Activated CD4-positive, alpha-beta T cell treated with anti-CD3 and anti-CD28 coated beads, Interleukin-2, Interleukin-6, amounts not matched to agents 100 ng/mL and 50 ng/mL, durations not matched to agents 16 hours and 8 hours (primary cell): ENCODE measurements at regions not wholly inside any gene's neighbourhood (a gene's known extent, or its start where the extent isn't known, plus 50 kb on each side); places are given as distances from the start of the nearest gene placed in this dataset.

Experiments
- DNase-seq: peaks from one replicate; pipeline ENCODE4 v3.0.0-alpha.2; 2020

- no peak for DNase-seq
Observed at GRCh38 chr10:106457522-106457921, 707.0 kb downstream of the SORCS1 start.

DNA sequence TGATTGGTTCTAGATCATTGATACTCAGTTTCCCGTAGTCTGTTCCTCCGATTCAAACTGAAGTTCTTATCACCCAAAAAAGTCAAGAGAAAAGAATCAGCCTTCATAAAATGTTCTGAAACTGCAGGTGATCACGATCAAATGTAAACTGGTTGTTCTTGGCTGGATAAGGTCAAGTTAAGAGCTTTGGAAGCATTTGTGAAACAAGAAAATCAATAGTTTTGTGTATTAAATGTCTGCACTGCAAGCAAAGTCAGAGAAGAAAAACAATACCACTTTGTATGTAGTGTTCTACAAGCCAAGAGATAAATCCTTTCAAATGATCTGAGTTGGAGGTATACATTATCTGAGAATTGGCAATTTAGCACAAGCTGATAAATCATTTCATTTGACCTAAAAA is 710.3 kb downstream of the SORCS1 start:
- no peak for DNase-seq

DNA sequence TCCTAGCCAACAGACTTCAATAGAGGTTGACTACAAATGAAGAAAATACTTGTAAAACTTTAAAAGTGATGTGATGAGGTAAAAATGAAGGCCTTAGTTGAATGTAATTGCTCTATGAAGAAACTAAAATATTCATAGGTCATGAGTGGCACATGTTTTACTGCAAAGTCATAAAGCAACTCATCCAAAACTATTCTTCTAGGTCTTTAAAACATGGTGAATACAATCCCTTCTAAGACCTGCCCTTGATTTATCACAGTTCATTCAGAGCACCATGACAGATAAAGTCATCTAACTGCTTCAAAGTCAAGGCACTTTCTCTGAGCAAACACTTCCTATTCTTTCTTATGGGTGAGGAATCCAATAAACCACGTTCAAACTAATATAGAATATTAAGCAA is 713.5 kb downstream of the SORCS1 start:
- DNase-seq: no peak

DNA sequence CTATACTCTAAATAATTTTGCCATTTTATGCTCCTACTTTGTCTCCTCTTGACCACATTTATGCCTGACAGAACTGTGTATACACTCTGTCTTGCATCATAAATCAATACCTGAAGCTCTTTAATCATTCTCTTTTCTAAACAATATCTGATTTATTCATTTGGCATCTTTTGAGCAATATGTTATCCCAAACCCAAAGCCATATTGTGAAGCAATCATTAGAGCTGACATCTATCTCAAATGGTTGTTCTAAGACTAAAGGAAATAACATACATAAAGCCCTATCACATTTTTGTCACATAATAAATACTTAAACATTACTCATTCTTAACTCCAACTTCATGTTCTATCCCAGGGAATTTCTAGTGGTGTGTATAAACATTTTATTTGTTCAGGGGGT is 717.6 kb downstream of the SORCS1 start:
- no peak for DNase-seq

- no peak for DNase-seq
Observed at GRCh38 chr10:106442223-106442622, 722.3 kb downstream of the SORCS1 start.

GRCh38 chr10:106440767-106441166 is 723.7 kb downstream of the SORCS1 start:
- DNase-seq: no peak

GRCh38 chr10:106440355-106440754 is 724.2 kb downstream of the SORCS1 start:
- no peak for DNase-seq

DNA sequence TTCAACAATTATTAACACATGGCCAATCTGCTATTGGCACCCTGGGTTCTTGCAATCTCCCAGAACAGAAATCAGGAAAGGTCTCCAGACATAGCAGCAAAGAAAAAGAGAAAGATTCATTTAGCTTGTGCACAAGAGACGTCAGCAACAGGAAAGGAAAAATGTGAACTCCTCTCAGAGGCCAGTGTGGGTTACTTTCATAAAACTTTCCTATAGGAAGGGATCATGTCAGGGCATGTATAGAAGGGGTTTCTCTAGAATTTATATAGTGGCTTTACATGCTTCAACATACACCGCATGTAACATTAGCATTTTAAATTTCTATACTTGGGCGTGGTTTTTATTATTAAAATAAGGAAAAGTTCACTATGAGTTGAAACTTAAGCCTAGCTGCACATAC is 725.1 kb downstream of the SORCS1 start:
- no peak for DNase-seq

DNA sequence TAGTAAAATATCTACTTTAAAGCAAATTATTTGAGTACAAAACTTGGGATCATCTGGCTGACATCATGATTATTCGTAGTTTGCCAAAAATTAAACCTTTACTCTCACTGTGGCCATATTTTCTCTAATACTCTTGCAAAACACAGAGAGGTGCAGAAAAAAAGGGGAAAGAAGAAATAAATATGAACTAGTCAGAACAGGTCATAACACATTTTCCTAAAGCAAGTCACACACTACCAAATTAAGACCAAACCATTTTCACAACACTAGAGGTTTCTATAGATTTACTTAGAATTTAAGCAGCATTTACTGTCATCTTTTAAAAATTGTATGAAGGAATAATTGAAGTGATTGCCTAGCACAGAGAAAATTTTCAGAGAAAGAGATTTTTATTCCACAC is 726.1 kb downstream of the SORCS1 start:
- DNase-seq: no peak

DNA sequence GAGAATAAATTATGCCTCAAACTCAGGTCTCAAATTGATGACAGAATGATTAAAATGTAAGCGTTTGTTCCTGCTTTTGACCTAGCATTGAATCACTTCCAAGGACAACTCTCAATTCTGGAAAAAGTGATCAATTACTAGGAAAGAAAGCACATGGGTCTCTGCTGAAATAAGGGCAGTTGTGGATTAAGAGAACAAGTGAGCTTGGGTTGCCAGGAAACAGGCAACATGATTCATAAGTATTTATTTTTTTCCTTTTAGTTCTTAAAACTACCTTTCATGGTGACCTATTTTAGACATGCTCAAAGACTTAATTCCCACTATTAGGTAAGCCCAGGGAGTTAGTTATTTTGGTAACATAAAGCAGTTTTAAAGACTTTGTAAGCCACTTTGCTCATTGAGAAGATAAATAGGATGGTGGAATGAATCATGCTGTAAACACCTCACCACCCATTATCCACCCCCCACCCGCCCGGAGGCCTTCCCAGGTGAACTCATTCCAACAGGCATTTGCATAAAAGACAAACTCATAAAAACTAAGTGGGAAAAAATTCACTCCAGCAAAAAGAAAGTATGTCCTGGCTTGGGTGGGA is 728.3 kb downstream of the SORCS1 start:
- DNase-seq: no peak

DNA sequence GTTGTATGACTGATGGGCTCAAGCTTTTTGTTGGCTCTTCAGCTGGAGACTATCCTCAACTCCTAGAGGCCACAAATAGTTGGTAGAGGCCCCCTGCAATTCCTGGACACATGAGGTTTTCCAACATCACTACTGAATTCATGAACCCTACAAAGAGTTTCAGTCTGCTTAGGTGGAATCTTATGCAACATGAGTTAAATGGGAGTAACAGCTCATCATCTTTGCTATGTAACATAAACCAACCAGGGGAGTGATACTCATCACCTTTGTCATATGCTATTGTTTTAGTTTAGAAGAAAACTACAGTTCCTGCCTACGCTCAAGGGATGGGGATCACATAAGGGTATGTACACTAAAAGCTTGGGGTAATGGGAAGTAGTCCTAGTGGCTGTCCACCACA is 729.4 kb downstream of the SORCS1 start:
- DNase-seq: no peak

DNA sequence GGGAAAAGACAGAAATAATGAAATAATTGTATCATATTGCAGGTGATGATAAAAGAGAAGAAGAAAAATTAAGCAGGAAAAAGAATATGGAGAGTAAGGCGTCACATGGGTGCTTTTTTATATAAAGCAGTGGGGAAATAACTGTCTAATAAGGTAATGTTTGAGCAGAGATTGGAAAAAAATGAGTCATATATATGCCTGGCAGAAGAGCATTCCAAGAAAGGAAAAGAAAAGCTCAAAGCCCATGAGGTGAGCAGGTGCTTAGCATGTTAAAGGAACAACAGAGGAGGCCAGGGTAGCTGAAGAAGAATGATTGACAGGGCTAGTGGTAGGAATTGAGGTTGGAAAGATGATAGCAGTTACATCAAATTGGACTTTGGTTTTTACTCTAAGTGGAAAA is 739.5 kb downstream of the SORCS1 start:
- no peak for DNase-seq

- no peak for DNase-seq
Observed at GRCh38 chr10:106424054-106424453, 740.5 kb downstream of the SORCS1 start.

DNA sequence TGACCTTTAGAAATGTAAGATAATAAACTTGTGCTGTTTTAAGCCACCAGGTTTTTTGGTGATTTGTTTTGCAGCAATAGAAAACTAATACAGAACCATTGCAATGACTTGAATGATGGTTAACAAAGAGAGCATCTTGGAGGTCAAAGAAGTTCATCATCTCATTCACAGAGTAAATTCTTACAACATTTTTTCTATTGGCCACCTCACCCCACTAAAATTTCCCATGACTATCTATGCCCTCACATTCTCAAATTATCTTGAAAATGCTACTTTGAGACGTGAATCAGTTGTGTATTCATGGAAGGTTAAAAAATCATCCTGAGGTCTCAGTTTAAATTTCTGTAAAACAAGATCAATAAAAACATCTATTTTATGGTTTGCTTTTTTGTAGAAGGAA is 754.2 kb downstream of the SORCS1 start:
- DNase-seq: no peak

DNA sequence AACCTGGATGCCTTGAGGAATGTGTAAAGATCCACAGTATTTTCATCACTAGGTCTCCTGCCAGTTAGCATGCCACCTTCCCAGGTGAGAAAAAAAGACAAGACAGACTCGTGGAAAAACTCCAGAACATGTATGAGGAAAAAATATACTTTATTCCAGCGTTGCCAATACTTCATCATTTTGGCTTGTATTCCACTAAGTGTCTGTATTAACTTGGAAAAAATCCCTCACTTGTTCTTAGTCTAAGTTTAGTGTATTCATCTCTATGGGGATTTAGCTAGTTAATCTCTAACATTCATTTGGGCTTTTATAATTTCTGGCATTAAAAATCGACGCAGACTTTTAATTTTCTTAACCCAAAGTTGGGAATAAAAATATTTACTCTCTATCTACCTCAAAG is 759.4 kb downstream of the SORCS1 start:
- DNase-seq: no peak

DNA sequence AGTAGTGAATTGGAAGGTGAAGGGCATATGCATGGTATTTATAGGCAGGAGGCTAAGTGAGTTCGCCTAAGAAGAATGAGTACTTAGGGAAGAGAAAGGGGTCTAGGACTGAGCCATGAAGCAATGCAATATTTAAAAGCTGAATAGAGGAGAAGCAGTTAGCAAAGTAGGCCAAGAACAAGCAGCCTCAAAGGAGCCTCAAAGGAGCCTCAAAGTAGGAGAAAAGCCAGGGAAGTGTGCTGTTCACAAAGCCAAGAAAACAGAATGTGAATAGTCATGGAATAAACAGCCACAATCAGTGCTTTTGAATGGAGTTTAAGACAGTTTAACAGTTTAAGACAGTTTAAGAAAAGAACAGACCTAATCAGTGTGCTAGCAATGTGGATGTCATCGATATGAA is 762.0 kb downstream of the SORCS1 start:
- DNase-seq: no peak

- no peak for DNase-seq
Observed at GRCh38 chr10:106401967-106402366, 762.5 kb downstream of the SORCS1 start.

GRCh38 chr10:106401161-106401560 is 763.3 kb downstream of the SORCS1 start:
- DNase-seq: no peak

GRCh38 chr10:106399112-106399511 is 765.4 kb downstream of the SORCS1 start:
- no peak for DNase-seq

- DNase-seq: no peak
Observed at GRCh38 chr10:106396192-106396591, 768.3 kb downstream of the SORCS1 start.

DNA sequence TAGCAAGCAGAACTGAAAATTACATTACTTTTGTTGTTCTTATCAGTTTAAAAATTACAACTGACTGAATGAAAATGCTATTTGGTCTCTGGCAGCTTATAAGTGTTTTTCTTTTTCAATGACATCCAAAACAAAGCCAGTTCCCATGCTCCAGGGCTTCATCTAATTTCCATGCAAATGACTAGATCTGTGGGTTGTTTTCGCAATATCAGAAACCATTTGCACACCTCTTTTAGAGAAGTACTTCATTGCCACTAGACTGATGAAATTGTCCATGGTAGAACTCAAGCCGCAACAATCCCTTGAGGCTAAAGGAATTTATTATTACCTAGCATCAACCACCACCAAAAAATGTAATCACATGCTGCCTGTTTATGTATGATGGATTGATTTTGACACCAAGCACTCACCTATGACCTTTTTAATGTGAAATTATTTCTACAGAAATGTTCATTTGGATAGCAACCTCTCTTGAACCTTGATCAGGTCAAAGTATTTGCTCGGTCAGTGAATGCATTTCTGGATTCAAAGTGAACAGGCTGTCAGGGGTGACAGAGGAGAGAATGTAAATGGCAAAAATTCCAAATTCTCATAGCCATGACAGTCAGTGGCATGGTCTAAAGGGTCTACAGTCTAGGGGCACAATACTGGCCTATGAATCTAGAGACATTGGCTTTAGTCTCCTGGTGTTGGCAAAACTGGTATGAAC is 769.3 kb downstream of the SORCS1 start:
- DNase-seq: no peak

- no peak for DNase-seq
Observed at GRCh38 chr10:106392778-106393177, 771.7 kb downstream of the SORCS1 start.

DNA sequence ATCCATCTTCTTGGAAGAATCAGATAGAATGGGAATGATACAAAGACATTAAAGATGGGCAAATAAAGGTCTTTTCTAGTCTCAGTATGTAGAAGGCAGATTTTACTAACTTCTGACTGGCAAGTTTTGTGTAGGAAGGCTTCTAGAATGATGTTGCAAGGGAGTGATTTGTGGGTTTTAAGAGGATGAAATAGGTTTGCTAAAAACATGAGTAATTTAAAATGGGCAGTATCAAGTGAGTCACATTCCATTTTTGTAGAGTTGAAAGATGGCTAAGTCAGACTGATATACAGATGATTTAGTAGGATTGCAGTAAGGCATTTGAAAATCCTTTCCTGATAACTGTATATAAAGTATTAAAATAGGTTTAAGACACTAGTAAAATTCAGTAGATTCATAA is 777.4 kb downstream of the SORCS1 start:
- no peak for DNase-seq

DNA sequence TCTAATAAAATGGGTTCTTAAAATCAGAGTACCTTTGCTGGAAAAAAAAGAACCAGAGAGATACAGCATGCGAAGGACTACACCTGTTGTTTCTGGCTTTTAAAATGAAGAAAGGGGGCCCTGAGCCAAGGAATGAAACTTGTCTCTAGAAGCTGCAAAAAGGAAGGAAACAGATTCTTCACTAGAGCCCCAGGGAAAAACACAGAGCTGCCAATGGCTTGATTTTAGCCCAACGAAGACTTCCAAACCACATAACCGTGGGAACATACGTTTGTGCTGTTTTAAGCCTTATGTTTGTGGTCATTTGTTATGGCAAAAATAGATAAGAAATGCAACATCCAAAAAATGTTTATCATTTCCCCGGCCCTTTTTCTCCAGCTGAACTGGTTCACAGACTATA is 780.0 kb downstream of the SORCS1 start:
- DNase-seq: no peak

- DNase-seq: no peak
Observed at GRCh38 chr10:106380706-106381105, 783.8 kb downstream of the SORCS1 start.
